ENCODE measurements at regions not wholly inside any gene's neighbourhood (a gene's known extent, or its start where the extent isn't known, plus 50 kb on each side); places are given as distances from the start of the nearest gene placed in this dataset.

DNA sequence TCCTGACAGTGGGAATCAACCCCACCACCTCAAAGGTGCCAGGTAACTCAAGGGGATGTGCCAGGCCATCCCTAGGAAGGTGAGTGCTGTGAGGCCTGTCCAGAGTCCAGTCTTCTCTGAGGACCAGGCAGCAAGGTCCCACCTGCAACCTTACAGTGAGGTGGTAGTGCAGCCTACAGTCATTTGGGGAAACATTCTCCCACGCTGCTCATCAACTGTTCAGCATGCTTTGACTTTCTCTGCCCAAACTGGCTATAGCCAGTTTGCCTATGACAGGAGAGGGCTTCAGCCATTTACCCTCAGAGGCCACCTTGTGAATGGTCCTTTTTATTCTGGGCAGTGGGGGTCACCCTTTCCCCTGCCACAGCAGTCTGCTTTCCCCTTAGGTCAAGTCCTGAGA is 81.9 kb downstream of the ATPSCKMT start:
- TF ChIP-seq POLR2A (IDR thresholded peaks at IDR 0.05) = no peak
- TF ChIP-seq, protein P1, sequence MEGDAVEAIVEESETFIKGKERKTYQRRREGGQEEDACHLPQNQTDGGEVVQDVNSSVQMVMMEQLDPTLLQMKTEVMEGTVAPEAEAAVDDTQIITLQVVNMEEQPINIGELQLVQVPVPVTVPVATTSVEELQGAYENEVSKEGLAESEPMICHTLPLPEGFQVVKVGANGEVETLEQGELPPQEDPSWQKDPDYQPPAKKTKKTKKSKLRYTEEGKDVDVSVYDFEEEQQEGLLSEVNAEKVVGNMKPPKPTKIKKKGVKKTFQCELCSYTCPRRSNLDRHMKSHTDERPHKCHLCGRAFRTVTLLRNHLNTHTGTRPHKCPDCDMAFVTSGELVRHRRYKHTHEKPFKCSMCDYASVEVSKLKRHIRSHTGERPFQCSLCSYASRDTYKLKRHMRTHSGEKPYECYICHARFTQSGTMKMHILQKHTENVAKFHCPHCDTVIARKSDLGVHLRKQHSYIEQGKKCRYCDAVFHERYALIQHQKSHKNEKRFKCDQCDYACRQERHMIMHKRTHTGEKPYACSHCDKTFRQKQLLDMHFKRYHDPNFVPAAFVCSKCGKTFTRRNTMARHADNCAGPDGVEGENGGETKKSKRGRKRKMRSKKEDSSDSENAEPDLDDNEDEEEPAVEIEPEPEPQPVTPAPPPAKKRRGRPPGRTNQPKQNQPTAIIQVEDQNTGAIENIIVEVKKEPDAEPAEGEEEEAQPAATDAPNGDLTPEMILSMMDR (IDR thresholded peaks at IDR 0.05) = no peak

Data from right lobe of liver (tissue), 4 donors.